ENCODE measurements at regions not wholly inside any gene's neighbourhood (a gene's known extent, or its start where the extent isn't known, plus 50 kb on each side); places are given as distances from the start of the nearest gene placed in this dataset.

GRCh38 chr12:89947437-89948270, 239.0 kb upstream of the ATP2B1 start:
- peak; percentile 18 for FAIRE-seq

GRCh38 chr12:89946518-89947135, 238.0 kb upstream of the ATP2B1 start:
- no peak for FAIRE-seq

- no peak for FAIRE-seq
These were observed 236.5 kb upstream of the ATP2B1 start for GRCh38 chr12:89945123-89945522.

GRCh38 chr12:89943463-89943862, 234.8 kb upstream of the ATP2B1 start:
- no peak for FAIRE-seq

- FAIRE-seq = no peak
These were observed 232.8 kb upstream of the ATP2B1 start for GRCh38 chr12:89941436-89941835.

- FAIRE-seq = peak; percentile 43
These were observed 231.0 kb upstream of the ATP2B1 start for GRCh38 chr12:89939522-89940215.

GRCh38 chr12:89936631-89937030, 228.0 kb upstream of the ATP2B1 start:
- FAIRE-seq = no peak

GRCh38 chr12:89935850-89936249, 227.2 kb upstream of the ATP2B1 start:
- FAIRE-seq = no peak

- FAIRE-seq = no peak
These were observed 225.3 kb upstream of the ATP2B1 start for GRCh38 chr12:89933911-89934310.

- no peak for FAIRE-seq
These were observed 224.3 kb upstream of the ATP2B1 start for GRCh38 chr12:89932954-89933353.

GRCh38 chr12:89928467-89928866, 219.8 kb upstream of the ATP2B1 start:
- no peak for FAIRE-seq

- no peak for FAIRE-seq
These were observed 218.6 kb upstream of the ATP2B1 start for GRCh38 chr12:89927226-89927698.

GRCh38 chr12:89924191-89924590, 215.6 kb upstream of the ATP2B1 start:
- FAIRE-seq = no peak

GRCh38 chr12:89923091-89923490, 214.5 kb upstream of the ATP2B1 start:
- FAIRE-seq = no peak

- no peak for FAIRE-seq
These were observed 212.2 kb upstream of the ATP2B1 start for GRCh38 chr12:89920866-89921265.

- no peak for FAIRE-seq
These were observed 210.7 kb upstream of the ATP2B1 start for GRCh38 chr12:89919241-89919906.

- FAIRE-seq = peak; percentile 82
These were observed 209.7 kb upstream of the ATP2B1 start for GRCh38 chr12:89918172-89918846.

- FAIRE-seq = no peak
These were observed 201.1 kb upstream of the ATP2B1 start for GRCh38 chr12:89909753-89910152.

GRCh38 chr12:89907659-89908058, 199.0 kb upstream of the ATP2B1 start:
- FAIRE-seq = no peak

GRCh38 chr12:89906824-89907223, 198.2 kb upstream of the ATP2B1 start:
- no peak for FAIRE-seq

GRCh38 chr12:89906178-89906577, 197.5 kb upstream of the ATP2B1 start:
- no peak for FAIRE-seq

- FAIRE-seq = no peak
These were observed 193.4 kb upstream of the ATP2B1 start for GRCh38 chr12:89901906-89902642.
